ENCODE measurements at regions not wholly inside any gene's neighbourhood (a gene's known extent, or its start where the extent isn't known, plus 50 kb on each side); places are given as distances from the start of the nearest gene placed in this dataset.
"Not testable (repeated sequence)": the region's sequence is repeated elsewhere in the genome, so short reads cannot be mapped to it uniquely, and the experiment has no call there.

DNA sequence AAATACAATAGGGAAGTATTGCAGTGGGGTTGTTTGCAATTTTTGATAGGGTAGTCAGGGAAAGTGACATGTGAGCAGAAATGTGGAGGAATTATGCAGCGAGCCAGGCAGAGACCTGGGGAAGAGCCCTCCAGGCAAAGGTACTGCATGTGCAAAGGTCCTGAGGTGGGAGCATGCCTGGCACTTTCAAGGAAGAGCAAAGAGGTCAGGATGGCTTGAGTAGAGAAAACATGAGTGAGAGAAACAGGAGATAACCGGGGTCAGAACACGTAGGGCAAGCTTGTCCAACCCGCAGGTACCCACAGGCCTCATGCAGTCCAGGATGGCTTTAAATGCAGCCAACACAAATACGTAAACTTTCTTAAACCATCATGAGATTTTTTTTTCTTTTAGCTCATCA lies 71.0 kb downstream of the COQ2 start:
- no peak for DNase-seq (ENCODE audit: low read depth)

DNA sequence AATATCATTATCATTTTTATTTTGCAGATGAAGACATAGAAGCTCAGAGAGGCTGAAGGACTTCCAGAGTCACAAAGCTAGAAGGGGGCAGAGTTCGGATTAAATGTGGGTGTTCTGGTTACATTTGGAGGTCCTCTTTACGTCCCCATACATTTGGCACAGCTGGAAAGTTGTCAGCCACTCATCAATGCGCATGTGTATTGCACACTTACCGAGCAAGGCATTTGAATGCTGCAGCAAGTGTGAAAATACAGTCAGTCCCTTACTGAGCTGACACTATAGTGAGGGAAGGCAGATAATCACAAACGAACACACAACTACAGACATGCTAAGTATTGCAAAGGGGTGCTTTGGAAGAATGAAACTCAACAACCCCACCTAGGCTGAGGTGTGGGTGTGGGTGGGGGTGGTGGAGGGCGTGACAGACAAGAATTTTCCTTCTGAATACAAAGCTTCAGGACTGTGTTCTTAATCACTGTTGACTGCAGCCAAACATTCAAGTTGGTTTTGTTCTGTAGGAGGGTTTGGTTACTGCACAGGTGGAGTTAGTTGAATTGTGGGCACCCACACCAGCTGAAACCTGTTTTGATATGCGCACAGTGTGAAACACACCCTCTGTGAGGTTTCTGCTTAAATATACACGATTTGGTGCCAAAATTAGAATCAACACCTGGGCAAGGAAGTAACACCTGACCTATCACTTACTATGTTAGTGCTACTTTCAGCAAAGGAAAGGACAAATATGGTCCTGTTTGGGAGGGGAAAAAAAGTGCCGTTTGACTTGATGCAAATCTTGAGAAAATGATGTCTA lies 72.4 kb downstream of the COQ2 start:
- DNase-seq (ENCODE audit: low read depth): no peak

DNA sequence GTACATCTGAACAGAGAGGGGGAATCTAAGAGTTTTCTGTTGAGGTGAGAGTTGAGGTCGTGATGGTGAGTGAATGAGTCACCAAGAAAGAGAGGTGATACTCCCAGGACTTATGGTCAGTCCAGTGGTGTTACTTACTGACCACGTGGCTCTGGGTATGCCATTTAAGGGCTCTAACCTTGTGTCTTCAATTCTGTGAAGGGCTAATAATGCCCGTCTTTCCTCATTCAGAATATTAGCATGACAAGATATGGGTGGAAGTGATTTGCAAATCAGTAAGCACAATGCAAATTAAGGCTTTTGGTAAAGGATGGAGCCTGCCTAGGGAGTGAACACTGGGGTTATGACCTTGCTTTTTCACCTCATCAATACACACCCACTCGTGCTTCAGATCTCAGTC lies 75.2 kb downstream of the COQ2 start:
- DNase-seq (ENCODE audit: low read depth): no peak

DNA sequence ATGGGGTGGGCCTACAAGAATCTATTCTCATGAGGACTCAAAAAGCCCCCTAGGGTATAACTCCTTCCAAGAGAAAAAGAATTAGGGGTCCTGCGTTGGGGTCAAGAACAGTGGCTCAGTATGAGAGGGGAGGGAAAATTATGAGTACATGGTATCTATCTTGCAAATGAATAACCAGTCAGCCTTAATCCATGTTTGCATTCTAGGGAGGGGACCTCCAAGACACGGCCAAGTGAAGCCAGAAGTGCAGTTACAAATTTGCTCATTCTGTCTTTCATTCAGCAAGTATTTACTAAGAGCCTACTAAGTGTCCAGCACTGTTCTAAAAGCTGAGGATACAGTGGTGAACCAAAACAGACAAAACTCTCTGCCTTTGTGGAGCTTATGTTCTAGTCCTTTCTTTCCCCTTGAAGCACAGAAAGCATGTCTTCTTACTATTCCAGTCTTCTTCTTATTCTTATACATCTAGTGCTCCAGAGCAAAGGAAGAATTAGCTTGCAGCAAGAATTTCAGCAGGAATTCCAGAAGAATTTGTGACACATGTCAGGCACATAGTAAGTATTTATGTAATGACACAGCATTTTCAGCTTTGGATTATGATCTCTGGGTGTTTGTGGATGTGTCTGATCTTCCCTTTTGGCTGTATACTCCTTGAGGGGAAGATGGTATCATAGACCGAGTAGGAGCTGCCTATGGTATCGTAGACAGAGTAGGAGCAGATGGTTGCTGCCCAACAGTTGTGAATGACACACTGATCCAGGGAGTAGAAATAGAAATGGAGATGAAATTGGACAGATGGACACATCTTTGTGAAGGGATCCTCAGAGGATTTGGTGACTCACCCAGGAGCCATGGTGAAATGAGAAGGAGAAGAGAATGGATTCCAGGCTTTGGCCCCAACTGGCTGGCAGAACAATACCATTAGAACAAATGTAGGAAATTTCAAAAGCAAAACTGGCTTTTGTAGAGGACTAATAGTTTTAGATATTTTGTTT lies 75.9 kb downstream of the COQ2 start:
- no peak for DNase-seq (ENCODE audit: low read depth)

DNA sequence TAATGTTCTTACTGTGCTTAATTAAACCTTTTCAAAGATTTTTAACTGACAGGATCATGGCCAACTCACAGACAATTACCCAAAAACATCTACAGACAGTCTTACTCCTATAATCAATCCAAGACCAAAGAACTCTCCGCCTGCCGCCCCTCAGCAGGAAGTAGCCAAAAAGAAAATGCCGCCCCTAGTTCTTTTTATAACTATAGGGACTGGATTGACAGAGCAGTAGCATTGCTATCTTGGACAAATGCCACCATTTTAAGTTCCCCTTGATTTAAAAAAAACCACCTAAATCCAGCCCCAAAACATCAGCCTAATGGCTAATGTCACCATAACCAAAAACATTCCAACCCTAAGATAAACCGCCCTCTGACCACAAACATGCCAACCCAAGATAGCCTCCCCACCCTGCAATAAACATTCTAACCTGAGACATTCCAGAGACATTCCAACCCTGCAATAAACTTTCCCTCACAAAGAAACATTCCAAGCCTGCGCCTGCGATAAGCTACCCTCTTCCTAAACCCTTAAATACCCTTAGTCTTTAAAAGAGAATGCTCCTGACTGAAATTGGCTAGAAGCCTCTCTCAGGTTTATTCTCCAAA lies 77.0 kb downstream of the COQ2 start:
- DNase-seq (ENCODE audit: low read depth): no peak

DNA sequence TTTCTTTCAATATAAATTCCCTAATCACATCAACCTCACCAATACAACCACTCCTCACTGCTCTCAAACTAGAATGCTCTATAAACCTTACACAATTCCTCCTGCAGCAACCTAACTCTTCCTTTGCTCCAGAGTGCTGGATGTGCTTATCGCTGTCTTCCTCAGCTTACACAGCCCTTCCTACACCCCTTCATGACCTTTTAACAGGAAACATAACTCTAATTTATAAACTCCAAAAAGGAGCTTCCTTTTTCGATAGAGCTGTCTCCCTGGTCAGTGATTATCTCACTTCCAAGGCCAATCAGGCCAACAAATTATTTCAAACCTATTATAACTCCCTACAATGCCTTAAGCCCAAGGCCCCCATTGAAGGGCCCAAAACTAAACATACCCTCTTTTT lies 78.8 kb downstream of the COQ2 start:
- DNase-seq (ENCODE audit: low read depth): no peak

DNA sequence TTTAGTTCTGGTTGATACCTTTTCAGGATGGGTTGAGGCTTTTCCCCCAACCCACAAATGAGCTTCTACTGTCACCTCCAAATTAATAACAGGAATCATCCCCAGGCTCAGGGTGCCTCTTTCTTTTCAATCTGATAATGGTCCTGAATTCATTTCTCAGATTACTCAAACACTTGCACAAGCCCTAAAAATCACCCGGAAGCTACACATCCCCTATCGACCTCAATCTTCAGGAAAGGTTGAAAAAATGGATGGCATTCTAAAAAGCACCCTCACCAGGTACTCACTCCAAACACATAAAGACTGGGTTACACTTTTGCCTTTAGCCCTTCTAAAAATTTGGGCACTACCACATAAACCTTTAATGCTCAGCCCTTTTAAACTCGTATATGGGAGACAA lies 79.9 kb downstream of the COQ2 start:
- DNase-seq (ENCODE audit: low read depth): no peak

DNA sequence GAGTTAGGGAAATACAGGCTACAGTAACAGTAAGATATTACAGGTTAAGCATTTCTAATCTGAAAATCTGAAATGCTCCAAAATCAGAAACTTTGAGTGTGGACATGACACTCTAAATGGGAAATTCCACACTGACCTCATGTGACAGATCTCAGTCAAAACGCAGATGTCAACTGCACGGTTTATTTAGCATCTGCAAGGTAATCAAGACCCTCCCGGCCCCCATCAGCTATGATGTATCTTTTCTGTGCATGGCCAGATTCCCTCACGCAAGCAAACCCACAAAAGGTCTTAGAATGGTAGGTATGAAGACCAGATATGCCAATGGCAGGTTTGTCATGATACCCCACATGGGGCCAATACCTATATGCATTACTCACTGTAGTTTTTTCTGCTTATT lies 82.8 kb downstream of the COQ2 start:
- DNase-seq (ENCODE audit: low read depth): no peak

DNA sequence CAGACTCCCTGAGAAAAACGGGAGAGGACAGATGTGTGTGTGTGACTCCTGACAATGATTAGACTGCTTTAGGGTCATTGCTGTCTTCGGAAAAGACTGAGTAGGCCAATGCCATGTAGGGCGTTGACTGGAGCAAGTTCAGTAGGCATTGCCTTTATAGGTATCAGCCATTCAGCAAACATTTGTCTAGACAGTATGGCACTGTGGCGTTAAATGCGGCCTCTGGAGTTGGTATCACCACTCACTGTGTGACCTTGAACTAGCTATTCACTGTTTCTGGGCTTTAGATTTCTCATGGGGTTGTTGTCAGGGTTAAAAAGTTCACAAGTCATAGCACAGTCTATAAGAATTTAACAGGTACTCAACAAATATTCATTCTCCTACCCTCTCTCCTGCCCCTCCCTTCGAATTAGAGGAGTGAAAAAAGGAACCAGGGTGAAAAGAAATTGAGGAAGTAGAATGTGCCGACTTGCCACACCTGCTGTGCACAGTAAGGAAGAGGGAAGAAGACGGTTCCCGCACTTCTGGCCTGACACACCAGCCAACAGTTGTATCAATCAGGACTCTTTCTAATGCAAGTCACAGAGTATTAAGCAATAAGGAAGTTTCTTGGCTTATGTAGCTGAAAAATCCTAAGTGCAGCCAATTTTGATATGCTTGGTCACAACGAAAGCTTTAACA lies 83.2 kb upstream of the PLAC8 start:
- DNase-seq (ENCODE audit: low read depth): no peak

DNA sequence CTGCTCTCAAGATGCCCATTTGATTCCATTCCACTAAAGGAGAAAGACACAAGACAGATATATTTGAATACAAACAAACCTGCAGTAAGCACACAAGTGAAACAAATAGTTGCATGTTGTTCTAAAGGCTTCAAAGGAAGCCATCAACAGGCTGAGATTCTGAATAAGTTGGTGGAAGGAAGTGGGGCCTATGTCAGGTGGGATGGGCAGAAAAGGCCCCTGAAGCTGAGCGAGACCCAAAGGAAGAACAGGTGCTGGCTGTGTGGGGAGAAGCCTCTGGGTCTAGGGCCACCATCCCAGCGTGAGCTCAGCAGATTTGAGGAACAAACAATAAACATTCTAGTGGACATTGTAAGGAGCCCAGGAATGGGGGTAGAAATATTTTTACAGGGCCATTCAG lies 82.4 kb upstream of the PLAC8 start:
- DNase-seq (ENCODE audit: low read depth): no peak

DNA sequence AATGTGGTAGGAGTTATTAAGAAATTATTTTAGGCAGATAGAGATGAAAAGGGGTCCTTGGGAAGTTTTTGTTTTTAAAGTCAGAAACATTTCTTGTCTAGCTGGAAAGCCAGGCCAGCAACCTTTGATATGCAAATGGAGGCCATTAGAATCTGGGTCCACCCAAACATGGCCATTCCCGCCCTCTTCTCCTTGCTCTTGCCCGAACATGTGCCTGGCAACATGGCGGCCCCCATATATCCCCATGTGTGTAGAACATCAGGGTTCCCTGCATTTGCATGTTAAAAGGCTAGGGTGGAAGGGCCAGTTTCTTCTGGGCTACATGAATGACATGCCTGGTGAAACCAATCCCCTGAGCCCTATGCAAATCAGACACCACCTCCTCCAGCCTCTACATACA lies 80.7 kb upstream of the PLAC8 start:
- no peak for DNase-seq (ENCODE audit: low read depth)

DNA sequence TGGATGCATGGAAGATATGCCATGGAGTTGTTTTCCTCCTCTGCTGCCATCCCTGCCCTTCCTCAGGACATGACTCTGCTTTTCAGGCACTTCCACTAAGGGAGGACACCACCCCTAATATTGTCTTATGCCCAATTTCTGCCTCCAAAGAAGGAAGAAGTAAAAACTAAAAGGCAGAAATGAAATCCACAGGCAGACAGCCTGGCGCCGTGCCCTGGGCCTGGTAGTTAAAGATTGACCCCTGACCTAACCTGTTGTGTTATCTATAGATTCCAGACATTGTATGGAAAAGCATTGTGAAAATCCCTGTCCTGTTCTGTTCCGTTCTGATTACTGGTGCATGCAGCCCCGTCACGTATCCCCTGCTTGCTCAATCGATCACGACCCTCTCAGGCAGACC lies 80.1 kb upstream of the PLAC8 start:
- DNase-seq (ENCODE audit: low read depth): not testable (repeated sequence)

DNA sequence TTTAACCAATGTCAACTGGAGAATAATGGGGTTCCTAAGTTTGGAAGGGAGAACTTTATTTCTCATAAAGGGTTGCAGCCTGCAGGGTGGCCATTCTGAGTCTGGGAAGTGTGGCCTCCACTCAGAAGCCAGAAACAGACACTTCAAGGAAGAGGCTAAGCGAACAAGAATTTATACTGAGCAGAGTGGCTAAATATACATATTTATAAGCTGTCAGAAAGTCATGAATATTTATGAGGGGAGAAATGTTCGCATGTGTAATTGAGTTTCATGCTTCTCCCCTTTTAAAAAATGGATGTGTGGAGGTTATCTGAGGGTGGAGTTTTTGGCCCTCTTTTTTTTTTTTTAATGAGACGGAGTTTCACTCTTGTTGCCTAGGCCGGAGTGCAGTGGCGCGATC lies 78.1 kb upstream of the PLAC8 start:
- DNase-seq (ENCODE audit: low read depth): no peak

DNA sequence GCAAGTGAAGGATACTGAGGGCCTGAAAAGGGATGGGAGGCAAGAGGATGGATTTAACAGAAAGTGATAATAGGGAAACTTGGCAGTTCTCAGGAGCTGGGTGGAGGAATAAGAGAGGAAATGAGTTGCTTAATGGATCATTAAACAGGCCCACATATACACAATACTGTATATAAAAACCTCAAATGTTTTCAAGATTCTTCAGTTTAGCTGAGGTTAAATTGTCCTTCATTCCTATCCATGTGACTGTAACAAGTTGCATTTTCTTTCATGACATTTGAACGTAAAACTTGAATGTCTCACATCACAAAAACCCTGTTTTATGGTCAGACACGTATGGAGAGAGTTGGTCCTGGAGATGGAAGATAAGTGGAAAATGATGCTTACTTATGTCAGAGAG lies 76.5 kb upstream of the PLAC8 start:
- DNase-seq (ENCODE audit: low read depth): peak; percentile 27

DNA sequence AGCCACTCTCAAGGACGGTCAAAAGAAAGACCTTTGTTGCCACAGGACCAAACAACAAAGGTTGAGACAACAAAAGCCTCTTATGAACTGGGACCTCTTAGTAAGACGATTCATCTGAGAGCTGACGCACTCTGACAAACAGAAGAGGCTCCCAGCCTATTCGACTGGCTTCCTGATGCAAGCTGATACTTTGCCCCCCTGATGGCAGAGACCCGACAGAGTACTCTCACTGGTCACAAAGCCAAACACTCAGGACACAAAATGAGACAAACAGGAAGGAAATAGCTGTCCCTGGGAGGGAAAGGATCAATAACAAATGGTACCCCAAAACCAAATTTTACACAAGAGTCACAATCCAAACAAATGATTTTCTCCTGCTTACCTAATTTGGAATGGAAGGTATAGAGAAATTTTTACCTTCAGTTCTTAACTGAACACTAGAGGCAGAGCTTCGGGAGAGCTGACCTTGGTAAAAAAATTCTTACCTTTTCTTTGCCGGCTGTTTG lies 75.2 kb upstream of the PLAC8 start:
- no peak for DNase-seq (ENCODE audit: low read depth)

DNA sequence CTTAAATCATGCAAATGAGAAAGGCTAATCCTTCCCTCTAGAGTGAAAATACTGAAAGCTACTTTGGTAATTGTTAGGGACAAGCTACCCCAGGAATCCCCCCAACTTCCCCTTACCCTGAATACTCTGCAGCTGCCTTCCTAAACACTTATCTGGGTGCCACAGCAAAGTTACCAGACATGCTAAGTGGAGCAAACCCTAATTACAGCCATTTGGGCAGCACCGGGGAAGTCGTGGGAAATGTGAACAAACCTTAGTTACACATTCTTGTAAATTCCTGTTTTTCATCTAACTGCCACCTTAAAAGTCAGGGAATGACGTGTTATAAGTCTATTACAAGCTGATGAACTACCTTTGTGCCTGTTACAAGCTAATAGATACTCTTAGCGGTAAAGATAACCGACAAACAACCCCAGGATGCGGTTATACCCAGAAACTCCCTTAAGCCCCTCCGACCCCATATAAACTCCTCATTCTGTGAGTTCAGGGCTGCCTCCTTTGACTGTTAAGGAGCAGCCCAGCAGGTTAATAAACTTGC lies 66.0 kb upstream of the PLAC8 start:
- no peak for DNase-seq (ENCODE audit: low read depth)

DNA sequence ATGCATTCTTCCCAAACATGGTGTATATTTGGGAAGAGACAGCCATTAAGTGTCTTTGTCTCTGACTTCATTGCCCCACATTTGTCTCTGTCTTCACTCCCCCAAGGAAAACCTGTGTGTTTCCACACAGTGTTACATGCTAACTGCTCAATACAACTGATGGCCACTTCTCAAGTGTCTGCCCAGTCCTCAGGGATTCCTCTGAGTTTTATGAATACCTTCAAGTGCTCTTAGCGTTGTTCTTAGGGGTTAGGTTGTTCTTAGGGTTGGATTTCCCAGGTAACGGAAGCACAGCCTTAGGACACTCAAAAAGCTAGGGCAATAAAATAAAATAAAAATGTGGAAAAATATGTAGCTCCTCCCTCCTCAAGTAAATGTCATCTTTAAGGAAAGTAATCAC lies 64.7 kb upstream of the PLAC8 start:
- DNase-seq (ENCODE audit: low read depth): no peak

DNA sequence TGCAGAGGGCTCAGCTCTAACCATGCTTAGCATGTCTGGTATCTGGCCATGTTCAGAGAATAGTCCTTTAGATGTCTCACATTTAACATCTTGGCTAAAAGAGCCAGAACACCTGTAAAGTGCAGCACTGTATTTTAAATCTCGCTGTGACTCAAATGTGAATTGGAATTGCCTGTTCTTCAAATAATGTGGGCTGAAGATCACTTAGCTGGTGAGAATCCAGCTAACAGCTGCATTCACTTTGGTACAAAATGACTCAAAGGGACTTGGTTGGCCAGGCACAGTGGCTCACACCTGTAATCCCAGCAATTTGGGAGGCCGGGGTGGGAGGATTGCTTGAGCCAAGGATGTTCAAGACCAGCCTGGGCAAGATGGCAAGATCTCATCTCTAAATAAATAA lies 63.5 kb upstream of the PLAC8 start:
- DNase-seq (ENCODE audit: low read depth): no peak

DNA sequence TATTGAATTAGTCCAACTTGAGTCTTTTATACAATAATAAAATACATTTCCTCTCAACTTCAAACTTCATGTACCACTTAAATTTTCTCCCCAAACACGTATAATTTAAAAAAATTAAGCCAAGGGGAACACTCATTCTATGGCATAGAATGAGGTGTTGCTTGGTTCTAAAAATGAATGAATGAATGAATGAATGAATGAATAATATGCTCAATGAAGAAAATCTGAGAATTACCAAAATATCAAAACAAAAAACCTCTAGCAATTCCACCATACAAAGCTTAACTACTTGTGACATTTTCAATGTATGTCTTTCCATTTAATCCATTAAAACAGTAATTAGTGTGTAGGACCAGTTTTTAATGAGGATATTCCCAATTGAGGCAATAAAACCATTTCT lies 62.7 kb upstream of the PLAC8 start:
- no peak for DNase-seq (ENCODE audit: low read depth)

DNA sequence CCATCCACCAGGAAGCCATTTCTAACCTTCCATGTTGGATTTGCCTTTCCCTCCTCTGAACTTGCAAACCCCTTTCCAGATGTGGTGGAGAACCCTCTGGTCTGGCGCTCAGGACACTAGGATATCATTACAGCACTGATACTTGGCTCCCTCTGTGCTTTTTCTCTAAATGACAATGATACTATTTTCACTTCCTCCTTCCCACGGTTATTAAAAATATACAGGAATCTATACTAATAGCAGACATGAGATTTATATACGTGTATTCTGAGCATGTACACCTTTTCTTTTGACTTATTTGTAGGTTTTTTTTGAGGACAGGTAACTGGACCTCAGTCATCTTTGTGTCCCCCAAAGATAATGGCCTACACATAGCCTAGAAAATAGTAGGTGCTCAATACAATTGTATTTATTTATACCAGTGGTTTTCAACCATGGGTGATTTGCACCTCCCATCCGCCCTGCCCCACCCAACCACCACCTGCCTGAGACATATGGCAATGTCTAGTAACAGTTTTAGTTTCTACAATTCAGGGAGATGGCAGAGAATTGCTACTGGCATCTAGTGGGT lies 60.4 kb upstream of the PLAC8 start:
- no peak for DNase-seq (ENCODE audit: low read depth)

DNA sequence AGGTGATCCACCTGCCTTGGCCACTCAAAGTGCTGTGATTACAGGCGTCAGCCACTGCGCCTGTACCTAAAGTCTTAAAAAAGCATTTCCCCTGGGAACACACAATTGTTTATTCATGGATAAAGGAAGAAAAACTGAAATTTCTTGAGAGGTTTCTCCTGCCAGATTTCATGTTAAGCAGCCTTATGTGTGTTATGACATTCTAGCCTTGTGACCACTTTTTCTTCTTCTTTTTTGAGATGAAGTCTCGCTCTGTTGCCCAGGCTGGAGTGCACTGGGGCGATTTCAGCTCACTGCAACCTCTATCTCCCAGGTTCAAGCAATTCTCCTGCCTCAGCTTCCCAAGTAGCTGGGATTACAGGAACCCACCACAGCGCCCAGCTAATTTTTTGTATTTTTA lies 57.8 kb upstream of the PLAC8 start:
- no peak for DNase-seq (ENCODE audit: low read depth)
